Hepatocyte (in vitro differentiated cells): ENCODE measurements at regions not wholly inside any gene's neighbourhood (a gene's known extent, or its start where the extent isn't known, plus 50 kb on each side); places are given as distances from the start of the nearest gene placed in this dataset.

Source experiments
- DNase-seq: peaks from one replicate; pipeline ENCODE4 v3.0.0-alpha.2; 2016; ENCODE audit warnings: low spot score
- H2AFZ ChIP-seq: fragments of 200-600 bp; sonication (generic); 2 replicates; pipeline ENCODE4 v1.6.0; 2016; ENCODE audit warnings: antibody characterized with exemption, mild to moderate bottlenecking
- H3K27ac ChIP-seq: fragments of 200-600 bp; sonication (generic); 2 replicates; pipeline ENCODE4 v1.5.1; 2016; ENCODE audit warnings: mild to moderate bottlenecking
- H3K27me3 ChIP-seq: fragments of 200-600 bp; sonication (generic); 2 replicates; pipeline ENCODE4 v1.6.1; 2016
- H3K36me3 ChIP-seq: fragments of 200-600 bp; sonication (generic); replicated peaks from 2 replicates; pipeline ENCODE4 v1.5.1; 2016; ENCODE audit warnings: low read depth; ENCODE audit not compliant: insufficient read depth
- H3K4me1 ChIP-seq: fragments of 200-600 bp; sonication (generic); 2 replicates; pipeline ENCODE4 v1.5.1; 2016; ENCODE audit warnings: mild to moderate bottlenecking, moderate library complexity; ENCODE audit not compliant: insufficient read depth
- H3K4me2 ChIP-seq: fragments of 200-600 bp; sonication (generic); 2 replicates; pipeline ENCODE4 v1.6.0; 2016
- H3K4me3 ChIP-seq: fragments of 200-600 bp; sonication (generic); 2 replicates; pipeline ENCODE4 v1.5.1; 2016; ENCODE audit warnings: mild to moderate bottlenecking
- H3K79me2 ChIP-seq: fragments of 200-600 bp; sonication (generic); 2 replicates; pipeline ENCODE4 v1.6.0; 2017; ENCODE audit warnings: mild to moderate bottlenecking
- H3K9me2 ChIP-seq: fragments of 200-600 bp; sonication (generic); replicated peaks from 2 replicates; pipeline ENCODE4 v1.6.0; 2017; ENCODE audit warnings: mild to moderate bottlenecking; ENCODE audit not compliant: insufficient read depth
- H3K9me3 ChIP-seq: fragments of 200-600 bp; sonication (generic); 2 replicates; pipeline ENCODE4 v1.5.1; 2016; ENCODE audit warnings: low read depth, mild to moderate bottlenecking
- H4K20me1 ChIP-seq: fragments of 200-600 bp; sonication (generic); 2 replicates; pipeline ENCODE4 v1.6.0; 2016; ENCODE audit warnings: mild to moderate bottlenecking; ENCODE audit not compliant: insufficient read depth, poor library complexity, severe bottlenecking
- EZH2 ChIP-seq: fragments of 200-600 bp; sonication (generic); IDR thresholded peaks from 2 replicates; pipeline ENCODE4 v1.6.1; 2016; ENCODE audit warnings: antibody characterized with exemption, mild to moderate bottlenecking, borderline replicate concordance
- EZH2phosphoT487 ChIP-seq: fragments of 200-600 bp; sonication (generic); IDR thresholded peaks from one replicate; pipeline ENCODE4 v1.6.1; 2018; ENCODE audit warnings: antibody characterized with exemption, mild to moderate bottlenecking, low read depth, moderate library complexity; ENCODE audit not compliant: unreplicated experiment, severe bottlenecking
- WGBS: methylation state at CpG from one replicate; pipeline ENCODE4 v1.1.6; 2016; ENCODE audit warnings: low lambda C conversion rate; ENCODE audit errors: missing lambda C conversion rate; 5-methylcytosine and 5-hydroxymethylcytosine counted together
- TF ChIP-seq, protein P1 (sequence below): fragments of 200-600 bp; sonication (generic); IDR thresholded peaks from 2 replicates; pipeline ENCODE4 v1.5.1; 2016; ENCODE audit warnings: antibody characterized with exemption, mild to moderate bottlenecking; ENCODE audit not compliant: poor library complexity

DNA sequence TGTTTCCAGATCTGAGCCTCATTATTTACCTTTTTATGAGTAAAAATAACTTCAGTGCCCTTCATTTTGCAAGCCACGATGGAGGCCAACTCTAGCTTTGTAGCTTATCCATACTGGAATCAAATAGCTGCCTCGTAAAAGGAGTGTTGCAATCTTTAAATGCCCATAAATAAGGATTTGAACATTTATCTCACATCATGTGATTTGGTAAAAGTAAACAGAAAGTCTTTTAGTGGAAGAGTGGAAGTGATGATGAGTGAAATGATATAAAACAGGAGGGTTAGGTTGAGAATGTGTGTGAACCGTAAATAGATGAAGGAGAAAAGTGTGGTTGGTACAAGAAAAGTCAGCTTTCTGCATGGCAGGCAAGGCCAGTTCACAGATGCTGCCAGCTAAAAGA, 348.9 kb downstream of the OSR1 start:
- Histone ChIP-seq H3K36me3 (no peaks in the 10 kb centered on the region), H4K20me1 (no peaks in the 10 kb centered on the region), H3K4me1 (peaks cover 14% of the 10 kb centered on the region), H3K9me3 (no peaks in the 10 kb centered on the region), H3K79me2 (no peaks in the 10 kb centered on the region), H2AFZ (no peak overlapping the region), H3K27me3 (no peaks in the 10 kb centered on the region), H3K4me2 (no peak overlapping the region), H3K9me2 (no peaks in the 10 kb centered on the region), H3K4me3 (no peak overlapping the region), H3K27ac (peak overlapping the region; percentile 40)
- TF ChIP-seq EZH2 (no peak), EZH2phosphoT487 (peak; percentile 89)
- TF ChIP-seq, protein P1, sequence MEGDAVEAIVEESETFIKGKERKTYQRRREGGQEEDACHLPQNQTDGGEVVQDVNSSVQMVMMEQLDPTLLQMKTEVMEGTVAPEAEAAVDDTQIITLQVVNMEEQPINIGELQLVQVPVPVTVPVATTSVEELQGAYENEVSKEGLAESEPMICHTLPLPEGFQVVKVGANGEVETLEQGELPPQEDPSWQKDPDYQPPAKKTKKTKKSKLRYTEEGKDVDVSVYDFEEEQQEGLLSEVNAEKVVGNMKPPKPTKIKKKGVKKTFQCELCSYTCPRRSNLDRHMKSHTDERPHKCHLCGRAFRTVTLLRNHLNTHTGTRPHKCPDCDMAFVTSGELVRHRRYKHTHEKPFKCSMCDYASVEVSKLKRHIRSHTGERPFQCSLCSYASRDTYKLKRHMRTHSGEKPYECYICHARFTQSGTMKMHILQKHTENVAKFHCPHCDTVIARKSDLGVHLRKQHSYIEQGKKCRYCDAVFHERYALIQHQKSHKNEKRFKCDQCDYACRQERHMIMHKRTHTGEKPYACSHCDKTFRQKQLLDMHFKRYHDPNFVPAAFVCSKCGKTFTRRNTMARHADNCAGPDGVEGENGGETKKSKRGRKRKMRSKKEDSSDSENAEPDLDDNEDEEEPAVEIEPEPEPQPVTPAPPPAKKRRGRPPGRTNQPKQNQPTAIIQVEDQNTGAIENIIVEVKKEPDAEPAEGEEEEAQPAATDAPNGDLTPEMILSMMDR = no peak
- DNase-seq = peak; percentile 50
- WGBS = 21% methylated on average over 3 of the region's 3 CpGs

DNA sequence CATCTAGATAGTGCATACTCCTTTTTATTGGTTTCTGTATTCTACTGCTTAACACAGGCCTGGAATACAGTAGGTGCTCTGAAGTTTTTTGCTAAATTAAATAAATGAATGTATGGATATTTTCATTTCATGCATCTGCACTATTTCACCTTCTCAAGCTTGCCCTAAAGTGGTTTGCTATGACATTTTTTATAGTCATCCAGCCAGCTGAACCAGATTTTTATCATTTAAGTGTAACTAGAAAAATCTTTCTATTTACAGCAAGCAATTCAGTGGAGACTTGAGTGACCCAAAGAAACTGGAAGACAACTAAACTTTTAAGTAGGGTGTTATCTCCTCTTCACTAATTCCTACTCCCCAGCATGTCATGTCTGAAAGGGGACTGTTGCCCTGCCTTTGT, 354.9 kb downstream of the OSR1 start:
- Histone ChIP-seq H2AFZ (no peak overlapping the region), H3K79me2 (no peaks in the 10 kb centered on the region), H3K9me3 (no peaks in the 10 kb centered on the region), H3K4me3 (no peak overlapping the region), H3K27me3 (no peaks in the 10 kb centered on the region), H3K4me2 (no peak overlapping the region), H3K27ac (peak overlapping the region; percentile 22), H3K9me2 (no peaks in the 10 kb centered on the region), H4K20me1 (no peaks in the 10 kb centered on the region), H3K4me1 (peaks cover 7% of the 10 kb centered on the region), H3K36me3 (no peaks in the 10 kb centered on the region)
- no peak for DNase-seq
- TF ChIP-seq EZH2phosphoT487 = no peak
- TF ChIP-seq EZH2 = no peak
- TF ChIP-seq, protein P1 = no peak

DNA sequence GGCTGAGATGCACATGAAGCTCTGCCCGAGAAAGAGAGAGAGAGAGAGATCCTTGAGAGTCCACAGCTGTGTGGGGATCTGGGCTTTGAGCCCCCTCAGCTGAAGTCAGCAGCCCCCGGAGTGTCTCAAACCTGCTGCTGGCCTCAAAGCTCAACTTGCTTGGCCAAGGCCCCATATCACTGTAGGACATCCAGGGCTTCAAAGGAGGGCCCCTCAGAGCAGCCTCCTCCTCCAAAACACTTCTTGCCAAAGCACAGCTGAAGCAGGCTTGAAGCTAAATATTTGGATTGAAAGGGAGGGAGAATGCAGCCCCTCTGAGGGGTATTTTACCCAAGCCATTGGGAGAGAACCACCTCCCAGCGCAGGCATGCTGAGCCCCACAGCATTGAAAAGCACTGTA, 357.6 kb downstream of the OSR1 start:
- H3K4me3 ChIP-seq = no peak overlapping the region
- 91% methylated on average over 3 of the region's 3 CpGs for WGBS
- no peak overlapping the region for H3K27ac ChIP-seq
- H4K20me1 ChIP-seq = no peaks in the 10 kb centered on the region
- DNase-seq = no peak
- TF ChIP-seq, protein P1 = no peak
- no peaks in the 10 kb centered on the region for H3K27me3 ChIP-seq
- H3K79me2 ChIP-seq = no peaks in the 10 kb centered on the region
- peaks cover 13% of the 10 kb centered on the region for H3K4me1 ChIP-seq
- H2AFZ ChIP-seq = no peak overlapping the region
- H3K36me3 ChIP-seq = no peaks in the 10 kb centered on the region
- no peaks in the 10 kb centered on the region for H3K9me3 ChIP-seq
- H3K4me2 ChIP-seq = no peak overlapping the region
- H3K9me2 ChIP-seq = no peaks in the 10 kb centered on the region

DNA sequence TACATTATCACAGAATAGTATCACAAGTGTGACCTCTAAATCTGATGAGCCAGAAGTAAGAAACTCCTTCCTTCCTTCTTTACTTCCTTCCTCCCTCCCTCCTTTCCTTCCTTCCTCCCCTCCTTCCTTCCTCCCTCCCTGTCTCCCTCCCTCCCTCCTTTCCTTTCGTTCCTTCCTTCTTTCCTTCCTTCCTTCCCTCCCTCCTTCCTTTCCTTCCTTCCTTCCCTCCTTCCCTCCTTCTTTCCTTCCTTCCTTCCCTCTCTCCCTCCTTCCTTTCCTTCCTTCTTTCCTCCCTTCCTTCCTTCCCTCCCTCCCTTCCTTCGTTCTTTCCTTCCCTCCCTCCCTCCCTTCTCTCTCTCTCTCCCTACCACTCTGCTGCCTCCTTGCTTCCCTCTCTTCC, 359.2 kb downstream of the OSR1 start:
- Histone ChIP-seq H3K4me3 (no peak overlapping the region), H3K4me1 (peaks cover 13% of the 10 kb centered on the region), H3K9me2 (no peaks in the 10 kb centered on the region), H3K36me3 (no peaks in the 10 kb centered on the region), H3K9me3 (no peaks in the 10 kb centered on the region), H3K4me2 (no peak overlapping the region), H3K79me2 (no peaks in the 10 kb centered on the region), H3K27ac (no peak overlapping the region), H4K20me1 (no peaks in the 10 kb centered on the region), H2AFZ (no peak overlapping the region), H3K27me3 (no peaks in the 10 kb centered on the region)
- no peak for DNase-seq
- TF ChIP-seq, protein P1 = no peak
- TF ChIP-seq EZH2phosphoT487 (no peak), EZH2 (no peak)
- no CpG with 5 or more reads among the region's 2 CpGs for WGBS
